ENCODE measurements at regions not wholly inside any gene's neighbourhood (a gene's known extent, or its start where the extent isn't known, plus 50 kb on each side); places are given as distances from the start of the nearest gene placed in this dataset.

DNA sequence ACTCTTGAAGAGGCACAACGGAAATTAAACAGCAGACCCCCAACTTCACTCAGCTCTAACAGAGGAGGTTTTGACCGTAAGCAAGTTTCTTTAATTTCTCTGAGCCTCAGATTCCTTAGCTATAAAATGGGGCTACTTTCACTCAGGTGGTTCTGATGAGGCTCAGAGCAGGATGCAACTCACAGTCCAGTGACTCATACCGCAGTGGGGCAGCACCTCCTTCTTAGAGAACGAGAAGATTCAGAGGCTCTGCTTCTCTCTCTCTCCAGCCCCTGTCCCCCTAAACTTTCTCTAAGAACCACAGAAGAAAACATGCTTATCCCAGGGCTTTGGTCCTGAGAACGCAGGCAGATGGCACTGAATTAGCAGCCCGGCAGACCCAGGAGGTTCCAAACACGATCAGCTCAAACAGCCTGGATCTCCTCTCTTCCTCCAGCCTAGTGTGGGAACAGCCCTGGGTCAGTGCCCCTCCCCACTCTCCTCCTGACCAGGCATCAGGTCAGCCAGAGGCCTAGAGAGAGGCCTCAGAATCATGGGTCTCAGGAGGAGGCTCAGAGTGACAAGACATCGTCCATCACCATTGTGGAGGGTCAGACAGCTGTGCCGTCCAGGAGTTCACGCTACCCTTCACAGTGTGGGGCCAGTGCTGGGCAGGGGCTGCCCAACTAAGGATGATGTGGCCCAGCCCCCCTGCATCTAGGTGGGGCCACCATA is 433.0 kb downstream of the PTPRU start:
- in situ Hi-C loops (cut with HindIII; ENCODE audit: low pct_ligation_motif_present, low sequenced_read_pairs), result no loop called here
- no peak overlapping the region for H3K27ac ChIP-seq
- no peak overlapping the region for H3K4me3 ChIP-seq (ENCODE audit: low read depth, low read length)
- peaks cover 1% of the 10 kb centered on the region for H3K27me3 ChIP-seq (replicated peaks)
- H3K36me3 ChIP-seq (replicated peaks), result no peaks in the 10 kb centered on the region
- TF ChIP-seq, protein P1, sequence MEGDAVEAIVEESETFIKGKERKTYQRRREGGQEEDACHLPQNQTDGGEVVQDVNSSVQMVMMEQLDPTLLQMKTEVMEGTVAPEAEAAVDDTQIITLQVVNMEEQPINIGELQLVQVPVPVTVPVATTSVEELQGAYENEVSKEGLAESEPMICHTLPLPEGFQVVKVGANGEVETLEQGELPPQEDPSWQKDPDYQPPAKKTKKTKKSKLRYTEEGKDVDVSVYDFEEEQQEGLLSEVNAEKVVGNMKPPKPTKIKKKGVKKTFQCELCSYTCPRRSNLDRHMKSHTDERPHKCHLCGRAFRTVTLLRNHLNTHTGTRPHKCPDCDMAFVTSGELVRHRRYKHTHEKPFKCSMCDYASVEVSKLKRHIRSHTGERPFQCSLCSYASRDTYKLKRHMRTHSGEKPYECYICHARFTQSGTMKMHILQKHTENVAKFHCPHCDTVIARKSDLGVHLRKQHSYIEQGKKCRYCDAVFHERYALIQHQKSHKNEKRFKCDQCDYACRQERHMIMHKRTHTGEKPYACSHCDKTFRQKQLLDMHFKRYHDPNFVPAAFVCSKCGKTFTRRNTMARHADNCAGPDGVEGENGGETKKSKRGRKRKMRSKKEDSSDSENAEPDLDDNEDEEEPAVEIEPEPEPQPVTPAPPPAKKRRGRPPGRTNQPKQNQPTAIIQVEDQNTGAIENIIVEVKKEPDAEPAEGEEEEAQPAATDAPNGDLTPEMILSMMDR (IDR thresholded peaks at IDR 0.05; ENCODE audit: low read depth, low read length, missing control alignments), result no peak
- DNase-seq, result no peak

DNA sequence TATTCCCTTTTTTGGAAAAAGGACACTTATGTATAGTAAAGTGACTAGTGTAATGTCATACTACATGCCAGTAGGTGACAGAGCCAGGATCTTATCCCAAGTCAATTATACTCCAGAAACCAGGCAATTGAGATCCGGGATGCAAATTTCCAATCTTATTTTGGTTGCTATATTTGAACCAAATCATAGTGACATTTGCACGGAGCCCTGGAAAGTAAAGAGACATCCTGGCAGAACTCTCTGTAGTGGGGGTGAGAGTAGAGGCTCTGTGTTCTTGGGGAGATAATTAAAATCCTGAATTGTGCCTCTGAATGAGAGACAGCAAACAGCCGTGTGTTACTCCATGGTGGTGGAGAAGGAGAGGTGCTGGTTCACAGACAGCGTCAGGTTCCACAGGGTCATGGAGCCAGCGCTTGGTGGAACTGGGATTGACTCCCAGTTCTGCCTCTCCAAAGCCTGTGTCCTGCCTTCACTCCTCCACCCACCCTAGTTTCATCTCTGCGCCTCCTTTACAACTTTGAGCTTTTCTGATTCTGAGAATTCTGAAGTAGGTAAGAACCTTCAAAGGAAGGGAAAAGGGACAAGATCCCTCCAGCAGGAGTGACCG is 432.3 kb downstream of the PTPRU start:
- Histone ChIP-seq H3K27ac (no peak overlapping the region), H3K4me3 (ENCODE audit: low read depth, low read length) (no peak overlapping the region), H3K36me3 (replicated peaks) (no peaks in the 10 kb centered on the region), H3K27me3 (replicated peaks) (peaks cover 1% of the 10 kb centered on the region)
- in situ Hi-C loops (cut with HindIII; ENCODE audit: low pct_ligation_motif_present, low sequenced_read_pairs), result no loop called here
- no peak for DNase-seq
- TF ChIP-seq, protein P1 (IDR thresholded peaks at IDR 0.05; ENCODE audit: low read depth, low read length, missing control alignments), result no peak

DNA sequence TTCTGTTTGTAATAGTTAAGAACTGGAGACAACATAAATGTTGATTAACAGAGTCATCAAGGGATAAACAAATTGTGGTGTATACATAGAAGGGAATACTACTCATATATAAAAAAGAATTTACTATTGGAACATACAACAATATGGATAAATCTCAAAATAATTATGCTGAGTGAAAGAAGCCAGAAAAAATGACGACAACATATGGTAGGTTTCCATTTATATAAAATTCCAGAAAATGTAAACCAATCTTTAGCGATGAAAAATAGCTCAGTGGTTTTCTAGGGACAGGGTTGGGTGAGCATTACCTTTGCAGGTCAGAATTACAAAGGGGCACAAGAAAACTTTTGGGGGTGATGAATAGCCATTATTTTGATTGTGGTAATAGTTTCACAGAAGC is 431.6 kb downstream of the PTPRU start:
- H3K27me3 ChIP-seq (replicated peaks), result peaks cover 1% of the 10 kb centered on the region
- H3K36me3 ChIP-seq (replicated peaks), result no peaks in the 10 kb centered on the region
- H3K27ac ChIP-seq, result no peak overlapping the region
- TF ChIP-seq, protein P1 (IDR thresholded peaks at IDR 0.05; ENCODE audit: low read depth, low read length, missing control alignments), result no peak
- in situ Hi-C loops (cut with HindIII; ENCODE audit: low pct_ligation_motif_present, low sequenced_read_pairs), result no loop called here
- DNase-seq, result no peak
- H3K4me3 ChIP-seq (ENCODE audit: low read depth, low read length), result no peak overlapping the region

DNA sequence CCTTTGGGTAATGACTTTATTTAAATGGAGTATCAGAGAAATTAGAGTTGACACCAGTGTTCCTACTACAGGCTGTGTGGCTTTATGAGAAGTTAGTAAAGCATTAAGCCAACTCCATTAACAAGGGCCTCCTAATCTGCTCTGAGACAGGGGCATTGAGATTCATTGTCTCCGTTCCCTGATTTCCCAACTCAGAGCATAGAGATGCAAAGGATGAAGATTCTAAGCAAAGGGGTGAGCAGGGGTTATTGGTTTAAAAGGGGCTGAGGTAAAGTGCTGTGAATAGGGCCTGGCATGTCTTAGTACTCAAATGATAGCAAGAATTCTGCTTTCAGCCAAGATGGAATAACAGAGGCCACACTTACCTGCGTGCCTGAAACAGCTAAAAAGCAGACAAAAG is 428.4 kb downstream of the PTPRU start:
- H3K4me3 ChIP-seq (ENCODE audit: low read depth, low read length), result no peak overlapping the region
- TF ChIP-seq, protein P1 (IDR thresholded peaks at IDR 0.05; ENCODE audit: low read depth, low read length, missing control alignments), result no peak
- DNase-seq, result no peak
- no peaks in the 10 kb centered on the region for H3K36me3 ChIP-seq (replicated peaks)
- H3K27ac ChIP-seq, result no peak overlapping the region
- in situ Hi-C loops (cut with HindIII; ENCODE audit: low pct_ligation_motif_present, low sequenced_read_pairs), result no loop called here
- peaks cover 1% of the 10 kb centered on the region for H3K27me3 ChIP-seq (replicated peaks)

DNA sequence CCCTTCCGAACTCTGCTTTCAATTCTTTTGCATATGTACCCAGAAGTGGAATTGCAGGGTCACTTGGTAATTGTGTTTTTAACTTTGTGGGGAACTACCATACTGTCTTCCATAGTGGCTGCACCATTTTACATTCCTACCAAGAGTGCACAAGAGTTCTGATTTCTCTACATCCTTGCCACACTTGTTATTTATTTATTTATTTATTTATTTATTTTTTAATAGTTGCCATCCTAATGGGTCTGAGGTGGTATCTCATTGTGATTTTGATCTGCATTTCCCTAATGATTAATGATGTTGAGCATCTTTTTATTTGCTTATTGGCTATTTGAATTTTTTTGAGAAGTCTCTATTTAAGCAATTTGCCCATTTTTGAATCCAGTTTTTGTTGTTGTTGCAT is 422.4 kb downstream of the PTPRU start:
- in situ Hi-C loops (cut with HindIII; ENCODE audit: low pct_ligation_motif_present, low sequenced_read_pairs), result no loop called here
- H3K4me3 ChIP-seq (ENCODE audit: low read depth, low read length), result no peak overlapping the region
- no peaks in the 10 kb centered on the region for H3K27me3 ChIP-seq (replicated peaks)
- no peak overlapping the region for H3K27ac ChIP-seq
- H3K36me3 ChIP-seq (replicated peaks), result no peaks in the 10 kb centered on the region
- DNase-seq, result no peak
- TF ChIP-seq, protein P1 (IDR thresholded peaks at IDR 0.05; ENCODE audit: low read depth, low read length, missing control alignments), result no peak
